BJ (cell line): ENCODE measurements at regions not wholly inside any gene's neighbourhood (a gene's known extent, or its start where the extent isn't known, plus 50 kb on each side); places are given as distances from the start of the nearest gene placed in this dataset.

Experiments used
- CTCF ChIA-PET: fragments of 350-600 bp; formaldehyde crosslinking; extraction: SDS; loops from one replicate; lab custom pipeline; 2021; ENCODE audit warnings: antibody characterized with exemption, inconsistent platforms; lab: Yijun Ruan, JAX
- POLR2A ChIA-PET: fragments of 300-600 bp; sonication (Branson Sonifier 250); formaldehyde crosslinking; extraction: SDS; loops from one replicate; lab custom pipeline; 2021; ENCODE audit warnings: antibody characterized with exemption; lab: Charles Lee
- DNase-seq: peaks from one replicate; pipeline ENCODE4 v3.0.0-alpha.2; 2011; ENCODE audit warnings: low read depth
- H3K27me3 ChIP-seq: 2 replicates; pipeline ENCODE4 v1.6.0; 2011; ENCODE audit warnings: low read length; ENCODE audit not compliant: control insufficient read depth, insufficient read depth
- H3K36me3 ChIP-seq: 2 replicates; pipeline ENCODE4 v1.5.1; 2011; ENCODE audit warnings: low read length; ENCODE audit not compliant: control insufficient read depth, insufficient read depth
- H3K4me3 ChIP-seq: 2 replicates; pipeline ENCODE4 v1.5.1; 2011; ENCODE audit warnings: low read depth, mild to moderate bottlenecking, control low read depth, low read length
- TF ChIP-seq, protein P1 (sequence below): IDR thresholded peaks from 2 replicates; pipeline ENCODE4 v1.5.1; 2011; ENCODE audit warnings: low read depth, mild to moderate bottlenecking, control low read depth, inconsistent platforms, low read length, moderate library complexity; ENCODE audit not compliant: insufficient read depth

DNA sequence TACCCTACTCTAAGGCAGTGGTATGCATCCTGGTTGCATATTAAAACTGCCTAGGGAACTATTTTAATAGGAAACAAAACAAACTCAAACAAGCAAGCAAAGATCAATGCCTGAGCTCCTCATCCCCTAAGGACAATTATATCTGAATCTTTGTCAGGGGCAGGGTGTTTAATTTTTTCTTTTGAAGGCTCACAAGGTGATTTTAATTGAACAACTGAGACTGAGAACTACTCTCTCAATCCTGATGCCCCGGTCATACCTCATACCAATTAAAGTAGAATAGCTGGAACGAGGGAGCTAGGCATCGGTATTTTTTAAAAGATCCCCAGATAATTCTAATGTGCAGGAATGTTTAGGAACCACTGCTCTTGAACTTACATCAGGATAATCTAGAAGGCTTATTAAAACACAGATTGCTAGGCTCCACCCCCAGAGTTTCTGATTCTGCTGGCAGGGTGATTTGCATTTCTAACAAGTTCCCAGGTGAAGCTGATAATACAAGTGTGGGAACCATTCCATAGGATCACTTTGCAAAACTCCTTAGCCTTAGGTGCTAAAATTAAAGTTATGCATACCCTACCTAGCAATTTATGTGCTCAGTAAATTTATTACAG lies 416.5 kb downstream of the GUCY1A2 start:
- Histone ChIP-seq H3K27me3 (no peaks in the 10 kb centered on the region), H3K4me3 (no peak overlapping the region), H3K36me3 (no peaks in the 10 kb centered on the region)
- DNase-seq: no peak
- ChIA-PET POLR2A (no interaction called here), CTCF (interaction anchor here (1.5 kb wide), 1 partner anchor 16 kb away, joined by 3 read pairs; no protein-coding TSS in a partner anchor)
- TF ChIP-seq, protein P1, sequence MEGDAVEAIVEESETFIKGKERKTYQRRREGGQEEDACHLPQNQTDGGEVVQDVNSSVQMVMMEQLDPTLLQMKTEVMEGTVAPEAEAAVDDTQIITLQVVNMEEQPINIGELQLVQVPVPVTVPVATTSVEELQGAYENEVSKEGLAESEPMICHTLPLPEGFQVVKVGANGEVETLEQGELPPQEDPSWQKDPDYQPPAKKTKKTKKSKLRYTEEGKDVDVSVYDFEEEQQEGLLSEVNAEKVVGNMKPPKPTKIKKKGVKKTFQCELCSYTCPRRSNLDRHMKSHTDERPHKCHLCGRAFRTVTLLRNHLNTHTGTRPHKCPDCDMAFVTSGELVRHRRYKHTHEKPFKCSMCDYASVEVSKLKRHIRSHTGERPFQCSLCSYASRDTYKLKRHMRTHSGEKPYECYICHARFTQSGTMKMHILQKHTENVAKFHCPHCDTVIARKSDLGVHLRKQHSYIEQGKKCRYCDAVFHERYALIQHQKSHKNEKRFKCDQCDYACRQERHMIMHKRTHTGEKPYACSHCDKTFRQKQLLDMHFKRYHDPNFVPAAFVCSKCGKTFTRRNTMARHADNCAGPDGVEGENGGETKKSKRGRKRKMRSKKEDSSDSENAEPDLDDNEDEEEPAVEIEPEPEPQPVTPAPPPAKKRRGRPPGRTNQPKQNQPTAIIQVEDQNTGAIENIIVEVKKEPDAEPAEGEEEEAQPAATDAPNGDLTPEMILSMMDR: no peak

DNA sequence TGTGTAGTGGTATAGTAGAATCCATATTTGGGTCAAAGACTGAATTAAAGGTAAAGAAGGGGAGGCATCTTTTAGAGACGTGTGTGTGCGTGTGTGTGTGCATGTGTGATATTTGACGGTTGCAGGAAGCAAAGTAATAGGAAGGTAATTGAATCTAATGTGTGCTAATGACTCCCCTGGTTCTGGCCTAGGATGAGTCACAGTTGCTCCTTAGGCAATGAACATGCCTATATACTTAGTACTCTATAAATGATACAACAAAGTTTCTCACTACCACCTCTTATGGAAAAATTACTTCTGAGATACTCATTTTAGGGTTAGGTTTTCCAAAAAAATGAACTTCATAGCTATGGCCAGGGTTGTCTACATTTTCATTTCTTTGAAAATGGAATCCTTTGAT lies 409.6 kb downstream of the GUCY1A2 start:
- Histone ChIP-seq H3K36me3 (no peaks in the 10 kb centered on the region), H3K4me3 (no peak overlapping the region), H3K27me3 (no peaks in the 10 kb centered on the region)
- TF ChIP-seq, protein P1: no peak
- ChIA-PET POLR2A (no interaction called here), CTCF (no interaction called here)
- no peak for DNase-seq

DNA sequence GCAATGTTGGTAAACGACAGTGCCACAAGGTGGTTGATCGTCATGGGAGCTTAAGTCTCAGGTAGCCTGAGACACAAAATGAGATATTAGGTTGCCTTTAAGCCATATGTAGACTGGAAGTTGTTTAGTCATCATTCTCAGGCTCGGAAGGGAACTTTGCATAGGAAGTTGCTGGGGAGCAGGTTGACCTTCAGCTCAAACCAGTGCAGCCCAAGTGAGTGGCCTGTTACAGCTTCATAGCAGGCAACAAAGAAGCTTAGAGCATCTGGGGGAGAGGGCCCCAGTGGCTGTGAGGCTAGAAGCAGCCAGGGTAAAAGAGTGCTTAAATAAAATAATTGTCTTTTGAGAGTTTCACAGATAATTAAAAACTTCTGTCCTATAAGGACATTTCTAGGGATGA lies 404.0 kb downstream of the GUCY1A2 start:
- TF ChIP-seq, protein P1: no peak
- no peak for DNase-seq
- Histone ChIP-seq H3K36me3 (no peaks in the 10 kb centered on the region), H3K4me3 (no peak overlapping the region), H3K27me3 (no peaks in the 10 kb centered on the region)
- ChIA-PET CTCF (interaction anchor here (0.8 to 1.0 kb wide), 2 partner anchors 9 to 18 kb away, joined by 3 to 4 read pairs; no protein-coding TSS in a partner anchor), POLR2A (no interaction called here)

DNA sequence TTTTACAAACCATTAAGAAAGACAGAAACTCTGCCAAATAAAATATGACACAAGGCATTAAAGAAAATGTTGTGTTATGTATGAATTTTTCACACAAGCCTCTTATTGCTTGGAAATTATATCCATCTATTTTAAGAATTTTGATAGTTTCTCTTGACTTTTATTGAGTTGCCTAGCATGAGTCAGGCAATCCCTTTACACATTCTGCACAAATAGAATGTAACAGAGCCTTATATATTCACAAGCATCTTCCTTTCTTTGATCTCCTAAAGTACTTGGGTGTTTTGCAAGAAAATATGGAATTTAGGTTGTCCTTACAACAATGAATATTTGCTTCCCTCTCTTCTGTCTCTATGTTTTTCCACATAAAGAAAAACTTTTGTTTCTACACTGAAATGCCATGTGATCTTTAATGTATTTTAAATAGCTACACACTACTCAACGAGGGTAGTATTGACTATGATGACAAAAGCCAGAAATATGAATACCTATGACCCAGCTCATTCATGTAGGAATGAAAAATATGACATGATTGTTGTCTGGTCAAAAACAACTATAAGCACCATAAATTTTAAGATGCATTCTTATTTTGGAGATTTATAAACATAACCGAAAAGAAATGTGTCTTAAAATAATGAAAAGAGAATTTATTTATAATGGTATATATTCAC lies 398.8 kb downstream of the GUCY1A2 start:
- Histone ChIP-seq H3K27me3 (no peaks in the 10 kb centered on the region), H3K36me3 (no peaks in the 10 kb centered on the region), H3K4me3 (no peak overlapping the region)
- TF ChIP-seq, protein P1: no peak
- no peak for DNase-seq
- ChIA-PET POLR2A (no interaction called here), CTCF (interaction anchor here (0.7 kb wide), 1 partner anchor 54 kb away, joined by 3 read pairs; no protein-coding TSS in a partner anchor)

DNA sequence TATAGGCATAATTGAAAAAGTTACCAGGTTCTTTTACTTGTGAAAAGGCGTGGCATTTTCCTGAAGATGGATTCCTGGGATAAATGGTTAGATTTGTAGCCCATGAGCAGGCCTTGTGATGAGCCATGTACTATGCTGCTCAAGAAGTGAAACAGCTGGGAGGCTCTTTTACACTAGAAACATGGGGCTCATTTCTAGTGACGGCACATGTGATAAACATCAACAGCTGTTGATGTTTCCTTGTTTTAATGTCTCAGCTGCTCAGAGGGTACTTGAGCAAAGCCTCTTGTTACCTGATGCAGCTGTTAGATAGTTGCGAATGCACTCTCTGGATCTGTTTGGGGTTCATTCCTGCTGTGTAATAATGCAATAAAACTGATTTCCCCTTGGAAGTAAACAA lies 396.8 kb downstream of the GUCY1A2 start:
- ChIA-PET POLR2A (no interaction called here), CTCF (no interaction called here)
- Histone ChIP-seq H3K36me3 (no peaks in the 10 kb centered on the region), H3K27me3 (no peaks in the 10 kb centered on the region), H3K4me3 (no peak overlapping the region)
- DNase-seq: no peak
- TF ChIP-seq, protein P1: no peak
